ENCODE measurements at regions not wholly inside any gene's neighbourhood (a gene's known extent, or its start where the extent isn't known, plus 50 kb on each side); places are given as distances from the start of the nearest gene placed in this dataset.

DNA sequence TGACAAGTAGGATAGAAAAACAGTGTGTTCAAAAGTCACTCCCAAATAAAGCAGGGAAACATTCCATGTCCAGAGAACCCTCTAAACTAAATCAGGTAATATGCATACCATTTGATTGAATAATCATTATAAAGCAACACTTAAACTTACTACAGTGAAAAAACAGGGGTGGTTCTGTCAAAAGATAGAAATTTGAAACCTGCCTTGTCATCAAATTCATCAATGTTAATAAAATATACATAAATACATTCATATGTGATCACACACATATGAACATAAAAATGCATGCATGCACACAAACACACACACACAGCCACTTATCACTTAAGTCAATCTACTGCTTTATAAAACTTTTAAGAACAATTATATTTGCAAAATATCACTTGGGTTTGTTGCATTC lies 485.8 kb upstream of the TECRL start:
- H3K4me3 ChIP-seq (ENCODE audit: low read depth, low read length): no peak overlapping the region
- no peak for DNase-seq (ENCODE audit: low read depth)
- TF ChIP-seq, protein P1, sequence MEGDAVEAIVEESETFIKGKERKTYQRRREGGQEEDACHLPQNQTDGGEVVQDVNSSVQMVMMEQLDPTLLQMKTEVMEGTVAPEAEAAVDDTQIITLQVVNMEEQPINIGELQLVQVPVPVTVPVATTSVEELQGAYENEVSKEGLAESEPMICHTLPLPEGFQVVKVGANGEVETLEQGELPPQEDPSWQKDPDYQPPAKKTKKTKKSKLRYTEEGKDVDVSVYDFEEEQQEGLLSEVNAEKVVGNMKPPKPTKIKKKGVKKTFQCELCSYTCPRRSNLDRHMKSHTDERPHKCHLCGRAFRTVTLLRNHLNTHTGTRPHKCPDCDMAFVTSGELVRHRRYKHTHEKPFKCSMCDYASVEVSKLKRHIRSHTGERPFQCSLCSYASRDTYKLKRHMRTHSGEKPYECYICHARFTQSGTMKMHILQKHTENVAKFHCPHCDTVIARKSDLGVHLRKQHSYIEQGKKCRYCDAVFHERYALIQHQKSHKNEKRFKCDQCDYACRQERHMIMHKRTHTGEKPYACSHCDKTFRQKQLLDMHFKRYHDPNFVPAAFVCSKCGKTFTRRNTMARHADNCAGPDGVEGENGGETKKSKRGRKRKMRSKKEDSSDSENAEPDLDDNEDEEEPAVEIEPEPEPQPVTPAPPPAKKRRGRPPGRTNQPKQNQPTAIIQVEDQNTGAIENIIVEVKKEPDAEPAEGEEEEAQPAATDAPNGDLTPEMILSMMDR (conservative IDR thresholded peaks at IDR 0.05; ENCODE audit: low read depth, low read length): no peak

DNA sequence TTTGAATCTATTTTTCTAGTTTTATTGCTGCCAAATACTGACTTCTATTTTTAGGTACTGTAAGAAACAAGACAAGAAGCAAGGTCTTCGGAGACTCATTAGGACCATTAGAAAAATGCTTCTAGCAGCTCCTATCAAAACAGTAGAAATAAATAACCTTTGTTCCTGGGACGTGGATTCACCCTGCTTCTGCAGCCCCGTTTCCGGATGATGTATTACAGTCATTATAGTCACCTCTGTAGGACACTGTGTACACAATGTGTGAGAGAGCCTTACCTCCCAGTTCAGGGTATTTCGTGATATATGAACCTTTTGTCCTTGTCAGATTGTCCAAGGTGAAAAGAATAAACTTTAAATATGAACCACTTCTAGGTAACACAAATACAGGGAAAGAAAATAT lies 484.0 kb upstream of the TECRL start:
- H3K4me3 ChIP-seq (ENCODE audit: low read depth, low read length): no peak overlapping the region
- no peak for DNase-seq (ENCODE audit: low read depth)
- TF ChIP-seq, protein P1 (conservative IDR thresholded peaks at IDR 0.05; ENCODE audit: low read depth, low read length): no peak

DNA sequence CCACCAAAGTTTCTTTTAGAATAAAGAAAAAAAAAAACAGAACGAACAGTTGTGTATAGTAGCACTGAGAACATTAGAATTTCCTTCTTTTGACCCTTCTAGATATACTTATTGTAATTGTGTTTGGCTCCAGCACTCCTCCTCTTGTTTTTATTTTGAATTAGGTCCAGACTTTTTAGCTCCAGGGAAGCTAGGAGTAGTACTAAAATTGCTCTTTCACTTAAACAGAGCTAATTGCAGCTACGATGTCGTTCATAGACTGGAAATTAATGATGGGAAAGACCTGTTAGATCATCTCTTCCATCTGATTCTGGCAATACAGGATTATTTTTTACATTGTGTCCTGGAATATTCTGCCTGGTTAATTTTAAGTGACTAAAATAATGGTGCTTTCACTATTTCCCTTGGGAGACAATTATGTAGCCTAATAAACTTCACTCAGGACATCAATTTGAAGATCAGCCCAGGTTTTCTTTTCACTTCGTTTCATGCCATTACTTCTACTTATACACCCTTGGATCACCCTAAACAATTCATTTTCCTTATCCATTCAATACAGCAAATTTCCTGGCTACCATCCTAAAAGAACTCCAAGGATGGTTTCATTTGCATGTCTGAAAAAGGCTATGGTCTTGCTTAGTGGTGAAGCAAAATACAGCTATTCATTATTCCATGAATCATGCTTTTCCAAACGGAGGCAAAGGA lies 480.8 kb upstream of the TECRL start:
- DNase-seq (ENCODE audit: low read depth): no peak
- TF ChIP-seq, protein P1 (conservative IDR thresholded peaks at IDR 0.05; ENCODE audit: low read depth, low read length): no peak
- no peak overlapping the region for H3K4me3 ChIP-seq (ENCODE audit: low read depth, low read length)

DNA sequence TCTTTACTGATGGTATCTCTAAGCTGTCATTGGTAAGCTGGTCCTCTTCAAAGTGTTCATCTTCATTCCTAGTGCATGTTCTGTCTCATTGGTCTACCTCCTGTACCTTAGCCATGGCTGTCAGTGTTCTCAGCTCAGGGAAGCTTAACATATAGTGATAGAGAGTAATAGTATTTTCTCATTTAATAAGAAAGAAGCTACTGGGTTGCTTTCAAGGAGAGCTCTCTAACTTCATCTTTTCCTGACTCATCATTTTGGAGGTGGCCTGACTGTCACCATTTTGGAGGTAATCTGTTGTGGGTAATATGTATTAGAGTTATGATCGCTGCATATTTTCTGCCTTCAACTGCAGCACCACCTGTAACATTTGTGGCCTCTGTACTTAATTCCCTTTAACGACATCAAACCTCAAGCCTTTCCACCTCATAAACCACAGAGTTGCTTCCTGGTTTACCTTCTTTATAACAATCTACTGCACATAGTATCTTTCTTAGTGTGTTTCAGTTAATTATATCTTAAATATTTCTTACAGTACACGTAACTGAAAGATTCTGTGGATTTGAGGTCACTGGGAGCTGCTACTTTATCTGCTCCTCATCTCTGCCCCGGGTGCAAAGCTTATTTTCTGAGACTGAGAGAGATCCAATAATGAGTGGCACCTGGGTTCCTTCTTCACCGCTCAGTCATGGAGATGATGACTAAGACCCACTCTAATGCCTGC lies 474.0 kb upstream of the TECRL start:
- DNase-seq (ENCODE audit: low read depth): no peak
- TF ChIP-seq, protein P1 (conservative IDR thresholded peaks at IDR 0.05; ENCODE audit: low read depth, low read length): no peak
- H3K4me3 ChIP-seq (ENCODE audit: low read depth, low read length): no peak overlapping the region

DNA sequence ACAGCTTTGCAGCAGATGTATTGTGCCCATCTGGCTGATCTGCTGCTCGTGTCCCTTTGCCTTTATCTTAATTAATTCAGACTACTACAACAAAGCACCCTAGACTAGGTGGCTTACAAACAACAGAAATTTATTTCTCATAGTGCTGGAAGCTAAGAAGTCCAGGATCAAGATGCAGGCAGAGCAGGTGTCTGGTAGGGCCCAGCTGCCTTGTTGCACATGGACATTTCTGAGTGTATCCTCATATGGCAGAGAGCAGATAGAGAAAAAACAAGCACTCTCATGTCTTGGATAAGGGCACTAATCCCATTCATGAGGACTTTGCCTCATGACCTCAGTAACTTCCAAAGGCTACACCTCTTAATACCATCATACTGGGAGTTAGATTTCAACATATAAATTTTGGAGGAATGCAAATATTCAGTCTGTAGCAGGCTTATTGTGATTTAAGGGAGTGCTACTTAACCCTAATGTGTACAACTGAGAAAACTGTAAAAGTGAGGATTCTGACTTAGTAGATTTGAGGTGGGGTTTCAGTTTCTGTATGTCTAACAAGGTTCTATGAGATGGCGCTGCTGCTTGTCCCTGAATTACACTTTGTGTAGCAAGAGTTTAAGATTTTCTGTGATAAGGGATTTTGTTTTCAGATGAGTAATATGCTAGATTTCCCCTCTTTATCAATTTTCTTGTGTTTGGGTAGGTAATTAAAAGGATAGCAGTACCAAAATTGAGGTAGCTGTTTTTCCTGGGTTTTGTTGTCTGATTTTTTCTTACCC lies 473.2 kb upstream of the TECRL start:
- no peak for DNase-seq (ENCODE audit: low read depth)
- TF ChIP-seq, protein P1 (conservative IDR thresholded peaks at IDR 0.05; ENCODE audit: low read depth, low read length): no peak
- H3K4me3 ChIP-seq (ENCODE audit: low read depth, low read length): no peak overlapping the region

DNA sequence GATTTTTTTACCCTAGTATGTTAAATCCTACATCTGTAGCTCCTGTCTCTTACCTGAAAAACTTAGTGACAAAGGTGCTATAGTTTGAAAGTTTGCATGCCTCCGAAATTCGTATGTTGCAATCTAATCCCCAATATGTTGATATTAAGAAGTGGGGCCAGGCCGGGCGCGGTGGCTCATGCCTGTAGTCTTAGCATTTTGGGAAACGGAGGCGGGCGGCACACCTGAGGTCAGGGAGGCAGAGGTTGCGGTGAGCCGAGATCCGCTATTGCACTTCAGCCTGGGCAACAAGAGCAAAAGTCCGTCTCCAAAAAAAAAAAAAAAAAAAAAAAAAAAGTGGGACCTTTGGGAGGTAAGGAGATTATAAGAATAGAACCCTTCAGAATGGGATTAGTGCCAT lies 471.3 kb upstream of the TECRL start:
- DNase-seq (ENCODE audit: low read depth): no peak
- TF ChIP-seq, protein P1 (conservative IDR thresholded peaks at IDR 0.05; ENCODE audit: low read depth, low read length): no peak
- H3K4me3 ChIP-seq (ENCODE audit: low read depth, low read length): no peak overlapping the region

Data from epithelial cell of proximal tubule (primary cell).